ENCODE measurements at regions not wholly inside any gene's neighbourhood (a gene's known extent, or its start where the extent isn't known, plus 50 kb on each side); places are given as distances from the start of the nearest gene placed in this dataset.

DNA sequence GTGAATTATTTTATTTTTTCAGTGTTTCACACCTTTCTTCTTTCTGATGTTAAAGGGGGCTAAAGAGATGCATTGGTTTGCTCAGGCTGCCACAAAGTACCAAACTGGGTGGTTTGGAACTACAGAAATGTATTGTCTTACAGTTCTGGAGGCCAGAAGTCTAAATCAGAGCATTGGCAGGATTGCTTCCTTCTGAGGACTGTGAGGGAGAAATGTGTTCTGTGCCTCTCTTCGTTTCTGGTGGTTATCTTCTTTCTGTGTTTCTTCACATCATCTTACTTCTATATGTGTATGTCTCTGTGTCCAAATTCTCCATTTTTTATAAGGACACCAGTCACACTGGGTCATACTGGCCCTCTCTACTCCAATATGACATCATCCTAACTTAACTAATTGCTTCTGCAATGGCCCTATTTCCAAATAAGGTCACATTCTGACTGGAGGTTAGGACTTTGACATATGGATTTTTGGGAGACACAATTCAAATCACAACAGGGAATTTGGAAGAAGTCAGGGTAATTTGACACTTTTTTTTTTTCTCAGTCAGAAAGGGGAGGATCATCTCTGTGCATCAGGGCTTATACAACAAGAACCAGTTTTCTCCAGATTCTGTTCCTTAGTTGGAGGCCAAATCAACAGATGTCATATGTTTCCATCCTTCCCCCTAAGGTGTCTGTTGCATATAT is 188.2 kb downstream of the KCNRG start:
- no peaks in the 10 kb centered on the region for H3K36me3 ChIP-seq (replicated peaks in 1 of 2; ENCODE audit: insufficient read depth in 1 of 2, low read depth in 2 of 2)
- no peaks in the 10 kb centered on the region for H3K9me3 ChIP-seq
- no peak overlapping the region for H3K27ac ChIP-seq
- ATAC-seq, result no peak
- no peak overlapping the region for H3K4me3 ChIP-seq
- TF ChIP-seq CTCF (IDR thresholded peaks at IDR 0.05), result no peak
- TF ChIP-seq POLR2A (IDR thresholded peaks at IDR 0.05), result no peak
- no peaks in the 10 kb centered on the region for H3K27me3 ChIP-seq
- 52 to 72% methylated on average over 1 of the region's 1 CpG for WGBS, 2 donors
- H3K4me1 ChIP-seq, result no peaks in the 10 kb centered on the region
- no peak for DNase-seq
- intact Hi-C loops (cut with DNase I), result no loop called here

DNA sequence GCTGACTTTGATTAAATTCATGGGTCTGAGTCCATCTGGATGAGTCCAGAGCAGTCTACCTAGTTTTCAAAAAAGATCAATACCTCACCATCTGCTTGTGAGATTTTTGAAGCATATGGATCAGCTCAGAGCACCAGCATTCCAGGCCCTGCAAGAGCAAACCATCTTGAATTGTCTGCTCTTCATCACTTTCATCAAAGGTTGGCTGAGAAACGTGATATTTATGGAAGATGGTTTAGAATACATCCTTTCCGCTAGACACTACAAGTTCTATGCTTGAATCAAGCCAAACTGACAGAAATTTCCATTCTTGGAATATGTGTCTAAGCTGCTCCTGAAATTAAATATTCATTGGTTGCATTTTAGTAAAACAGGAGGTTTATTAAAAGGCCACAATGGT is 190.3 kb downstream of the KCNRG start:
- Histone ChIP-seq H3K27me3 (no peaks in the 10 kb centered on the region), H3K9me3 (no peaks in the 10 kb centered on the region), H3K4me3 (no peak overlapping the region), H3K36me3 (replicated peaks in 1 of 2; ENCODE audit: insufficient read depth in 1 of 2, low read depth in 2 of 2) (no peaks in the 10 kb centered on the region), H3K27ac (no peak overlapping the region), H3K4me1 (no peaks in the 10 kb centered on the region)
- intact Hi-C loops (cut with DNase I), result no loop called here
- TF ChIP-seq CTCF (IDR thresholded peaks at IDR 0.05), result no peak
- TF ChIP-seq POLR2A (IDR thresholded peaks at IDR 0.05), result no peak
- ATAC-seq (no peak), DNase-seq (no peak)
- 72 to 73% methylated on average over 2 of the region's 2 CpGs for WGBS, 2 donors

GRCh38 chr13:50208826-50209335 is 193.6 kb downstream of the KCNRG start:
- Histone ChIP-seq H3K27ac (no peak overlapping the region), H3K4me3 (no peak overlapping the region), H3K9me3 (peaks cover 0 to 4% (median 0%) of the 10 kb centered on the region in 3 donors), H3K4me1 (no peaks in the 10 kb centered on the region), H3K36me3 (replicated peaks in 1 of 2; ENCODE audit: insufficient read depth in 1 of 2, low read depth in 2 of 2) (no peaks in the 10 kb centered on the region), H3K27me3 (no peaks in the 10 kb centered on the region)
- intact Hi-C loops (cut with DNase I), result no loop called here
- DNase-seq (peak in 3 of 4 donors; percentile 15 to 56 (median 15)), ATAC-seq (peak; percentile 56)
- WGBS, 2 donors, result 30 to 37% methylated on average over 9 of the region's 9 CpGs
- TF ChIP-seq CTCF (IDR thresholded peaks at IDR 0.05) (no peak), POLR2A (IDR thresholded peaks at IDR 0.05) (no peak)

DNA sequence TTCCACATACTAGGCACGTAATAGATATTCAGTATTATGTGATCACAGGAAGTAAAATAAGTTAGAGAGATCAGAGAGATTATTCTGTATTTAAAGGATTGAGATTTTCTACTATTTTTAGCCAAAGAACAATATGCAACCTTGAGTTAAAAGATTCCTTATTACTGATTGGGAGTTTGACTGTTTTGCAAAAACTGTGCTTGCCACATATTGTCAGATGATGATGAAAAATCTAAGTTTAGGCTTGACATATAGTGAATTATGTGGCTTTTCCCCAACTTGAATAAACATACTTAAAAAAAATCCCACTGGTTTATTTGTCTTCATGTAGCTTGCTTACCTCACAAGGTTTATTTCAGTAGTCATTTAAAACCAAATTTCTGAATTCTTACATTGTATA is 194.4 kb downstream of the KCNRG start:
- Histone ChIP-seq H3K36me3 (replicated peaks in 1 of 2; ENCODE audit: insufficient read depth in 1 of 2, low read depth in 2 of 2) (no peaks in the 10 kb centered on the region), H3K9me3 (peaks cover 0 to 4% (median 0%) of the 10 kb centered on the region in 3 donors), H3K27me3 (no peaks in the 10 kb centered on the region), H3K4me3 (no peak overlapping the region), H3K27ac (no peak overlapping the region), H3K4me1 (no peaks in the 10 kb centered on the region)
- intact Hi-C loops (cut with DNase I), result no loop called here
- DNase-seq (no peak), ATAC-seq (no peak)
- WGBS, 2 donors, result 81 to 85% methylated on average over 1 of the region's 1 CpG
- no peak for TF ChIP-seq POLR2A (IDR thresholded peaks at IDR 0.05)
- TF ChIP-seq CTCF (IDR thresholded peaks at IDR 0.05), result no peak

GRCh38 chr13:50213526-50213925 is 198.3 kb downstream of the KCNRG start:
- H3K4me1 ChIP-seq, result no peaks in the 10 kb centered on the region
- H3K27me3 ChIP-seq, result no peaks in the 10 kb centered on the region
- no peak overlapping the region for H3K4me3 ChIP-seq
- H3K27ac ChIP-seq, result no peak overlapping the region
- intact Hi-C loops (cut with DNase I), result no loop called here
- 58 to 72% methylated on average over 1 of the region's 1 CpG for WGBS, 2 donors
- TF ChIP-seq CTCF (IDR thresholded peaks at IDR 0.05) (no peak), POLR2A (IDR thresholded peaks at IDR 0.05) (no peak)
- peaks cover 0 to 10% (median 0%) of the 10 kb centered on the region in 3 donors for H3K9me3 ChIP-seq
- H3K36me3 ChIP-seq (replicated peaks in 1 of 2; ENCODE audit: insufficient read depth in 1 of 2, low read depth in 2 of 2), result no peaks in the 10 kb centered on the region
- ATAC-seq, result no peak
- no peak for DNase-seq

All from body of pancreas (tissue), 4 donors.